GM18502 (cell line): ENCODE measurements at regions not wholly inside any gene's neighbourhood (a gene's known extent, or its start where the extent isn't known, plus 50 kb on each side); places are given as distances from the start of the nearest gene placed in this dataset.
A peak's percentile ranks its signal among the peaks of the same experiment; 100 is the strongest.
"Not testable (repeated sequence)": the region's sequence is repeated elsewhere in the genome, so short reads cannot be mapped to it uniquely, and the experiment has no call there.

ENCODE experiments used
- ATAC-seq: cut with Tn5 transposase; IDR thresholded peaks from one replicate; pipeline ENCODE4 v1.9.1; 2021; ENCODE audit warnings: mild to moderate bottlenecking; ENCODE audit not compliant: unreplicated experiment, poor library complexity

- no peak for ATAC-seq
Observed at GRCh38 chr2:194735837-194736542, 921.0 kb upstream of the SLC39A10 start.

GRCh38 chr2:194730266-194730665 lies 926.8 kb upstream of the SLC39A10 start:
- ATAC-seq = no peak

- no peak for ATAC-seq
Observed at GRCh38 chr2:194725169-194725568, 931.9 kb upstream of the SLC39A10 start.

GRCh38 chr2:194723446-194723845 lies 933.6 kb upstream of the SLC39A10 start:
- no peak for ATAC-seq

DNA sequence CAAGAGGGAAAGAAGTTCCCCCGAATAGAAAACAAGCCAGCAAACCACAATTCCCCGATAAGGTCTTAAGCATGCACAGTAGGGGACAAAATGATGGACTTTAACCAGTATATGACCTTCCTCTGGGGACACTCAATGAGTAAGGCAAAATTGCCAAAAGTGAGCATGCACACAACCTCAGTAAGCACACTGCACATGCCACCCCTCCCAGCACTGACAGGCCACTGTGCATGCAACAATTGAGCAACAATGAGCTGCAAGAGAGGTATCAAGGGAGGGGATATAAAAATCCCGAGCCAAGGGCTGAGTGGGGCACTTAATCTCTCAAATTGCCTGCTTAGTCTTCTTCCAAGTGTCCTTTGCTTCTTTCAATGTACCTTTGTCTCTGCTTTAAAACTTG lies 935.8 kb upstream of the SLC39A10 start:
- ATAC-seq = no peak

DNA sequence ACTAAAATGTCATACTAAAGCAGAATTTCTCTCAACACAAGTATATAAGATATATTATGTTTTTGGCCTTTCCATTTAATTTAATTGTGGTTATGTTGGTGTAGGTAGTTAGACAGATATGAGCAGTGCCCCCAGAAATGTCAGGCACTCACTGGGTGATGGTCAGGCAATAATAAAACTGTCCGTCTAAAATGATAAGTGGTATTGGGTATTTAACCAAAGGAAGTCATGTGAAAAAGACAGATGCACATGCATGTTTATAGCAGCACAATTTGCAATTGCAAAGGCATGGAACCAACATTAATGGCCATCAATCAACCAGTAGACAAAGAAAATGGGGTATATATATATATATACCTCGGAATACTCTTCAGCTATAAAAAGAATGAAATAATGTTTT lies 936.6 kb upstream of the SLC39A10 start:
- ATAC-seq = no peak

DNA sequence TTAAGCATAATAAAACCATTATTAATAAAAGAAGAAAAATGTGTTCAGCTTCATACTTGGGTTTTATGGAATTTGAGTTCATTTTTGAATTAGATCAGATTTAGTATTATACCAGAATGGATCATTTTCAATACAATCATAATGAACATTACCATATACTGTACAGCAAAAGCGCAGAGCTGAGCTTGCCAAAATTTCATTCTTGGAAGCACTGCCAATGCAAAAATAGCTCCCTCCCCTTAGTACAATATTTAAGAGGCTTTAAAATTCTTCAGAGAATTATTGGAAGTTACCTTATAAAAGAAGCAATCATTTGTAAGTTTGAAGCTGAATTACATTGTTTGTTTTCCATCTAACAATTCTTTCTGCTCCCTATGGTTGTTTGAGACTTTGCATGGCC lies 938.1 kb upstream of the SLC39A10 start:
- no peak for ATAC-seq

GRCh38 chr2:194714541-194714940 lies 942.5 kb upstream of the SLC39A10 start:
- ATAC-seq = no peak

DNA sequence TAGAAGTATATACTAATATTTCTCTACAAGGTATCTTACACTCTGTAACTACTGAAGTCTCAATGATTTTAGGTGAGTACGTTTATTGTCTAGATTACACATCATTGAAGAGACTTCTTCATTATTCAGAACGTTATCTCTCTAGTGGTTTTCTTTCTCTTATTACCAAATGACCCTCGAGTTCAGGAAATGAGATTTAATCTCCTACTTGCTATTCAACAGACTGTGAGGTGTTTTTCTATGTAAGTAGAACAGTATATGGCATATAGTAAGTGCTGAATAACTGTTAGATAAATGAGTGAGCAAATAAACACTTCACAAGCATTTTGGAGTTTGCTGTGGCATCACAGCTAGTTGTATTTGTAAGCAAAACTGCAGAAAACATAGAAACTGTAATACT lies 947.2 kb upstream of the SLC39A10 start:
- no peak for ATAC-seq

GRCh38 chr2:194706179-194706578 lies 950.8 kb upstream of the SLC39A10 start:
- ATAC-seq = no peak

DNA sequence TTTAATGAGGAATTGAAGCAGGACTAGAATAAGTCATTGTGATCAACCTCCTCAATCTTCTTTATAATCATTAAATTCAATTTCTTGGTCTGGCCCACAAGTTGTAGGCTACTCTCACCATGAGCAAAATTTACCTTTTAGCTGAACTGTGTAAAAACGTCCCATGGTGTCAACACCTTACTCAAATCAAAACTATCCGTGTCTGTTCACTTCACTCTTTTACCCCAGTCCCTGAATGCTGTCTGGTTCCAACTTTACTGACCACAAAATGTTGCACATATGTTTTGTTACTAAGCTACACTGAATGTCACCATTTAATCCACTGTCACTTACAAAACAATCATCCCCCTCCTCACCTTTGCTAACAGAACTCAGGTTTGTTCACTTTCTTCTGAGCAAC lies 951.6 kb upstream of the SLC39A10 start:
- ATAC-seq = peak; percentile 62

- no peak for ATAC-seq
Observed at GRCh38 chr2:194700726-194701125, 956.3 kb upstream of the SLC39A10 start.

- no peak for ATAC-seq
Observed at GRCh38 chr2:194700116-194700515, 956.9 kb upstream of the SLC39A10 start.

- ATAC-seq = no peak
Observed at GRCh38 chr2:194698012-194698411, 959.0 kb upstream of the SLC39A10 start.

DNA sequence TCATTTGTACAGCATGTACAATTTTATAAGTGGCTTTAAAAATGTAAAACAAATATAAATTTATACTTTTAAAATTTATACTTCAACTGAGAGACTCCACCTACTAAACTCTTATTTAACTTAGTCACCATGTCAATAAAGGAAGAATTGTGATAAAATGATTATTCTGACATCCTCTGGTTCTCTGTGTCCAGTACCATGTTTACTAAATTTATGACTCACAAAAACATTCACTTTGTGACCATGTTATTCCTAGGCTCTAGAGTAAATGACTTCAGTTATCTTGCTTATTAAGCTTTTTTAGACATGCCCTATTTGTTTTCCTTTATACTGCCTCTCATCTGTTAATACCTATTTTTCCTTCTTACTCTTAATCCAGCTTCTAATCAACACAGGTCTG lies 959.6 kb upstream of the SLC39A10 start:
- no peak for ATAC-seq

DNA sequence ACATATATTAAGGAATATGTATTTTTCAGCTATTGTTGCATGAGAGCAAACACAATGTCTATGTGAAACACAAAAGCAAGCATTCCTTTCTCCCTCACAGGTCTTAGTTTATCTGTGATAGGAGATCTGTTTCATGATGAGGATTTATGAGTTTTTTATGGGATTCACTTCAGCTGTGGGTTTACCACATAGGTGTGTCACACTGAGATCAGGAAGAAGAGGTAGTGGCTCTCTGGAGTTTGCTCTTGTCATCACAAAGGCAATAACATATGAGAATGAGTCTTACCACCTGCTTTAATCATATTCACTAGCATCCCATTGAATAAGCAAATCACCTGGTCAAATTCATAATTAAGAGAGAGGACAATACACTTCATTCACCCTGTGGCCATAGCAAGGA lies 960.3 kb upstream of the SLC39A10 start:
- ATAC-seq = no peak

- ATAC-seq = no peak
Observed at GRCh38 chr2:194686569-194686968, 970.5 kb upstream of the SLC39A10 start.

DNA sequence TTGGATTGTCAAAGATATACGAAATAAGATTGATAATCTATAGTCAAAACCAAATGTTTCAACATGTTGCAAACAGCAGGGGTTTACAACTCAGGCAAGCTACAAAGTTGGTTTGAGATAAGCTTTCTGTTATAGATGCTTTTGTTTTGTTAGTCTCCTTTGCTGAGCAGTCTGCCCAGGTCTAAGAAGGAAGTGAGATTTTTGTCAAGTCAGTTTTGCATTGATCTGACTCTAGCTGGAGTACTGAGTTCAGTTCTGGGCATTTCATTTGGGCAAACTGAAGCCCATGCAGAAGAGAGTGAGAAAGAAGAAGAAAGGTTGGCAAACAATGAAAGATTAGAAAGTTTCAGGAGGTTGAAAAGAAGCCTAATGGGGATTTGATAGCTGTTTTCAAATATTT lies 983.0 kb upstream of the SLC39A10 start:
- ATAC-seq = peak; percentile 52

GRCh38 chr2:194672994-194673393 lies 984.0 kb upstream of the SLC39A10 start:
- no peak for ATAC-seq

- ATAC-seq = no peak
Observed at GRCh38 chr2:194661431-194661830, 995.6 kb upstream of the SLC39A10 start.

DNA sequence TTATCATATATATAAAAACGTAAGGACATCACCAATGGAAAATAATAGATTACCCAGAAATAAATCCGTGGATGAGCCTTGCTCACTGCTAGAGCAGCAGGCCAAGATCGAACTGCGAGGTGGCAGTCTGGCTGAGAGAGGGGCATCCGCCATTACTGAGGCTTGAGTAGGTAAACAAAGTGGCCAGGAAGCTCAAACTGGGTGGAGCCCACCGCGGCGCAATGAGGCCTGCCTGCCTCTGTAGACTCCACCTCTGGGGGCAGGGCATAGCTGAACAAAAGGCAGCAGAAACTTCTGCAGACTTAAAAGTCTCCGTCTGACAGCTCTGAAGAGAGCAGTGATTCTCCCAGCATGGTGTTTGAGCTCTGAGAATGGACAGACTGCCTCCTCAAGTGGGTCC lies 1018.0 kb upstream of the SLC39A10 start:
- not testable (repeated sequence) for ATAC-seq

DNA sequence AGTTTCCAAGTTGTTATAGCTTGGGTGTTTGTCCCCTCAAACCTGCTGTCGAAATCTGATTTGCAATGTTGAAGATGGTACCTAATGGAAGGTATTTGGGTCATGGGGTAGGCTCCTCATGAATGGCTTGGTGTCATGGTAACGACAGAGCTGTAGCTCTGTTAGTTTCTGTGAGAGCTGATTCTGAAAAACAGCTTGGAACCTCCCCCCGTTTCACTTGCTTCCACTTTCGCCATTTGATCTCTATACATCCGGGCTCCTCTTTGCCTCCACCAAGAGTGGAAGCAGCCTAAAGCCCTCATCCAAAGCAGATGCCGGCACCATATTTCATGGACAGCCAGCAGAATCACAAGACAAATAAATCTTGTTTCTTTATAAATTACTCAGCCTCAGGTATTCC lies 1035.1 kb upstream of the SLC39A10 start:
- no peak for ATAC-seq

DNA sequence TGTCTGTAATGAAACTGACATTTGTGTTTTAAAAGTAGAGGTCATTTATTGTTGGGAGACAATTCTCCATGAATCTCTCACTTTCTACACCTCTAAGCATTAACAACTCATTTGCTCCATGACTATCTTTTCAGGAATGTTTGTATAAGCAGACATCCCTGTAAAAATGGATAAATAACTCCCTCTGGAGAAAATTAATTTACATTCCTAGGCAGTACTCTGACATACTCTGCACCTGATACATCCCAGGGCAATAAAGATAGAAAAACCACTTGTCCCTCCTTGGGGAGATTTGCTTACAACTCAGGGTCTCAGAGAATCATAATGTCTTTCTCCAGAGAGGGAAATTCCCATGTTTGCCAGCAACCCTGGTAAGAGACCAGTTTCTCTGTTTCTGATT lies 1037.7 kb upstream of the SLC39A10 start:
- ATAC-seq = no peak
